GM19395 (cell line): ENCODE measurements at regions not wholly inside any gene's neighbourhood (a gene's known extent, or its start where the extent isn't known, plus 50 kb on each side); places are given as distances from the start of the nearest gene placed in this dataset.

Experiments used
- ATAC-seq: cut with Tn5 transposase; IDR thresholded peaks from one replicate; pipeline ENCODE4 v1.9.1; 2021; ENCODE audit warnings: mild to moderate bottlenecking, moderate library complexity; ENCODE audit not compliant: unreplicated experiment

DNA sequence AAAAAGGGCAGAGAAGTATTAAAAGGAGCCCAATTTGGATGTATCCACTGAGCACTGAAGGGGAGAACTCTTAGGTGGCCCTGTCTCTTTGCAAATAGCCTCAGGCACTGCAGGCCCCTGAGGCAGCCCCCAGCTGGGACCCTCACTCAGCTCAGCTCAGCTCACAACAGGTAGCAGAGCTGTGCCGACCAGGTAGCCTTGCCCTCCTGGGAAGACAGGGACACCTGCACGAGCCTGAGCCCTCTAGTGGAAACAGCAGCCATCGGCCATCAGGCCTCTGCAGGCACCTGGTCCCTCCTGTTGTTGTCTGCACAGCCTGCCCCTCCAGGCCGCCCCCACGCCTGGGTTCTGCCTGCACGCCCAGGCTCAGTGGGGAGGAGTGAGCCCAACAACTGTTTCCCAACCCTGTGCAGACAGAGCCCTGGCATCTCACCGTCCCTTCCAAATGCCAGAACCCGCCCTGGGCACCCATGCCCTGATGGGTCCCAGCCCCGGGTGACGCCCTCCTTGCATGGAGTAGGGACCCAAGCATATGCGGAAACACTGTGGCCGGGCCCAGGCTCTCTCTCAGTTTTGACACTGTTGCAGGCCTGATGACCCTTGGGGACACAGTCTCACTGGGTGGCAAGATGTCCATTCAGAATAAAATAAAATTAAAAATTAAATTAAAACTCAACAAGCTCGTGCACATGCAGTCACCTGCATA, 60.0 kb upstream of the AJAP1 start:
- no peak for ATAC-seq

DNA sequence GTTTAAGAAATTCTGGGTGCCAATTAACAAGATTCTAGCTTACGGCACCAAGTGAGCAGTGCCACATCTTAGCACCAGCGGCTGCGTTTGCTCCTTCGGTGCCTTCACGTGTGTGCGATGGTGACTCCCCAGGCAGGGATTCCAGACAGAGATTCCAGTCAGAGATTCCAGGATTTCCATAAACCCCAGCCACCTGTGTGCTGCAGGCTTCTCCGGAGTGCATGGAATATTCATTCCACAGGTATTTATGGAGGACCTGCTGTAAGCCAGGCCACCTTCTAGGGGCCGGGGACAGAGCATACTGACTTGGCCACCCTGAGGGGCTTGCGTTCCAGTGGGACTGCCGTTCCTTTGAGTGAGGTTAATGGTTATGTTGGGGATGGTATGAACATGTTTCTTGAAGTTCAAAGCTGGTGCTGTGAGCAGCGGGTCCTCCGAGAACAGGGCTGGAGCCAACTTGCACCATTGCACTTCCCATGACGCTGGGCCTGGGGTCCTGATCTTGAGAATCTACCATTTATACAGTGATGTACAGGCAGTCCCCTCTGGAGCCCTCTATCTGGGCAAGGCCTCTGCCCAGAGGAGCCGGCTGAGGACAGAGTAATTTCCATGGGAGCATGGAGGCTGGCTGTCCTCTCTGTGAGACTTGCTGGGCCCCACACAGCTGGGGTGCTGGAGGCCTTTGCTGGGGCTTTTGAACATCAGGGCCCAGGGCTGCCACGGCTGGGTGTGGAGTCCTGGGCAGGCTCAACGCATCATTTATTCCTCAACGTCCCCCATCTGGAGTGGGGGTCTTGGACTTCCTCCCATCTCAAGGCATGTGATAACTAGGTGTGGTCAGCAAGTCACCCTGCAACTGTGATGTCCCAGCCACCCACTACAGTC, 58.8 kb upstream of the AJAP1 start:
- ATAC-seq, result no peak

DNA sequence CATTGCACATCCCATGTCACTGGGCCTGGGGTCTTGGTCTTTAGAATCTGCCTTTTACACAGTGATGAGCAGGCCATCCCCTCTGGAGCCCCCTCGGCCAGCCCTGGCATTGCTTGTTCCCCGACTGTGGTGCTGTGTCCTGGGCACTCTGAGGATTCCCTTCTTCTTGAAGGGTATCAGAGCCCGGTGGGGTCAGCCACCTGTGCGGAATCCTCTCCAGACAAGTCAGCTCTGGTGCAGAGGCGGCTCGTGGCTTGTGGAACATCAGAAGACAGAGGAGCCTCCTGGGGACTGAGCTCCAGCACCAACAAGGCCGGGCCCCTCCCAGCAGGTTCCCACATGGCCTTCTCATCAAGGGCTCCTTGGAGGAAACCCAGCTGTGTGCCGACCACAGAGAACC, 57.9 kb upstream of the AJAP1 start:
- ATAC-seq, result no peak

DNA sequence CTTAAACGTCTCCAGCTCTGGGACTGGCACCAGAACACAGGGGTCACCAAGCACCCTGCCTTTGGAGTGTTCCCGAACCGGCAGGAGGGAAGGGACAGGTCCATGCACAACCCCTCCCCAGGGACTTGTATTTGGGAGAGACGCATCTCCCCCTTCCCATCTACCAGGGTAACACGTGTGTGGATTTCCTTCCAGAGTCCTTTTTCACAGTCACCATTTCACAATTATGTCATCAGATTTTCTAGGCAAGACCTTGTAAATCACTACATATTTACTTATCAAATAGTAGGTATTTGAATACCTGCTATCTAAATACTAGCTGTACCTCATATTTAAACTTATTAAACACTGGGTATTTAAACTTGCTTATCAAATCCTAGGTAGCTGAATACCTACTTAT, 57.4 kb upstream of the AJAP1 start:
- ATAC-seq, result no peak

DNA sequence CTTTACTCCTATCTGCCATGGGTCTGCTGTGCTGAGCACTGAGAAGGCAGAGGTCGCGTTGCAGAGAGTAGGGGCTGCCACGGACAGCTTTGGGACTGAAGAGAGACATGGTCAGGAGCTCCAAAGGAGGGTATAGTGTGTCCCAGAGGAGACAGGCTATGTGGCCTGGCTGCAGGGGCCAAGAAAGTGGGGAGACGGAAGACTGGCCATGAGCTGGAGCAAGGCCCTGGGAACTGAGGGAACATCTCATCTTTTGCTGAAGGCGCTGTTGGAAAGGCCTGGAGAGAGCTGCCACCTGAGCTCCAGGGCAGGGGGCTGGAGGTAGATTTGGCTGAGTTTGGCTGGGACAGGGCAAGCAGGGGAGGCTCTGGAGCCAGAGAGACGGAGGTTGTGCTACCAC, 55.8 kb upstream of the AJAP1 start:
- no peak for ATAC-seq

DNA sequence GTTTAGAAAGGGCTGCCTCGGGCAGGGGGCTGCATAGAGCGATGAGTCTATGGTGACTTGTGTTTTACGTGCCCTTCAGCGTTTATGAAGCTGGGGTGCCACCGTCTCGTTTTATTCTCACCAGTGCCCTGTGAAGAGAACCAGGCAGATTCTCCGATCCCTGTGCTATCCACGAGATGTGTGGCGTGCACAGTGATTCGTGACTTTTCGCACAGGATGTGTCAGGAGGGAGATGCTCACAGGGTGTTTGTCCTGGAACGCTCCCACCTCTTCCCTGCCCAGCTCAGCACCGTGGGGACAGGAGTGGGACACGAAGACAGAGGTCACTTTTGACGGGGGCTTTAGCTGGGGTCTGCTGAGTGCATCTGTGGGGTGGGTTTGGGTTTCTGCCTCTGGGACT, 54.9 kb upstream of the AJAP1 start:
- ATAC-seq, result no peak

DNA sequence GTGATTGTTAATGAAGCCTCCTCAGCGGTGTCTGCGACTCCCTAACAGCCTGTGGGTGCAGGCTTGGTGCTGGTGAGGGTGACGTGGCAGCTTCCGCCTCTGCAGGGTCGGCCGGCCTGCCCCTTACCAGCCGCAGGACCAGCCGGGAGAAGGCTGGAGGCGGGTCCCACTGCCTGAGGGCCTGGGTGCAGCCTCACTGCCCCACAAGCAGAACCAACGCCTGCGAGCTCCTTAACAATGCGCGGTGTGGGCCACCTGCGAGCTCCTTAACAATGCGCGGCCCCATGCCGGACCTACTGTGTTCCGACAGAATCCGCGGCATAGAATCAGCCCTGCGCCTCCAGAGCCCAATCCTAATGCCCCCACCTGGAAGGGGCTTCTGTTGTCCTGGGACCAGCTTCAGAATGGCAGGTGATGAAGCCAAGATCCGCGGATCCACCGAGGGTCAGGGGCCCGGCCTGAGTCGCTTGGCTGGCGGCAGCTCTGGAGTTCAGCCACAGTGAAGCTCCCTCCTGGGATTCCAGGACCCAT, 54.4 kb upstream of the AJAP1 start:
- ATAC-seq, result no peak

DNA sequence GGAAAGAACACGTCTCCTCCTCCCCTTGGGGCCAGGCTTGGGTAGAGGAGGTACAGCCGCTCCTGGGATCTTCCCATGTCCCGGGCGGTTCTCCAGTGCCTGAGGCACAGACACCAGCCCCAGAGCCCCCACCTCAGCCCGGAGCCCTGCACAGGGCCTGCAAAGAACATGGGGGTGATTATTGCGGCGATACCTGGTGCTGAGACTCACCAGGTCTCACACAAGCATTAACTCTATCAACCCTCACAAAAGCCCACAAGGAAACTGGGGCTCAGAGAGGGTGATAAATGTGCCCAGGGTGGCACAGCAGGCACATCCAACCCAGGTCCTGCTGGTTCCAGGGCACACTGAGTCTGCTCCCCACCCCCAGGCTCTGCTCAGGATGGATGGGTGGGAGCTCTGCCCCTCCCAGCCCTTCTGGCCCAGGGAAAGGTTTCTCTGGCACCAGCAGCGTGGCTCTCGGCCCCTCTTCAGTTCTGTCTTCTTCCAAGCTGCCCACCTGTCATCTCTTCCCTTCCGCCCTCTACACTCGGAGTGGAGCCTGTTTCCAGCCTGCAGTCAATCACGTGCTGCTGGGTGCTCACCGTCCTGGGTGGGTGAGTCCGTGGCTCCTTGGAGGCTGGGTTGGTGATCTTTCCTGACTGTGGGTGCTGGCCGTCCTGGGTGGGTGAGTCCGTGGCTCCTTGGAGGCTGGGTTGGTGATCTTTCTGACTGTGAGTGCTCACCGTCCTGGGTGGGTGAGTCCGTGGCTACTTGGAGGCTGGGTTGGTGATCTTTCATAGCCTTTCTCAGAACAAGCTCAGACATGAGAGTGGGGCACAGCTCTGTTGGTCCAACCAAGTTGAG, 53.6 kb upstream of the AJAP1 start:
- no peak for ATAC-seq

DNA sequence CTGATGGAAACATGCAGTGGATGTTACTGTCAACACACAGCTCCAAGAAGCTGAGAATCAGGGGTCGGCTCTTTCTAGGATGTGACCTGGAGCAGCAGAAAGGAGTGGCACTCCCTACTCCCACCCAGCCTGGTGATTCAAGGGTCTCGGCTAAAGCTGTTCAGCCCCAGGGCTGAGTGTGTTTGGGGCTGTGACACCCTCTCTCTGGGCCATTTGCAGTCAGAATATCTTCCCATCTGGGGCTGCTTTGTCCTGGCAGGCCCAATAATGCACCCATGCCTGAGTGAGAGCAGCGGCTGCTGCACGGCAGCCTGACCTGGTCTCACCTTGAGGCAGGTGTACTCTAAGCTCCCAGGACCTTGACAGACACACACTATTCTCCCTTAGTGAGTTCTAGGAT, 52.5 kb upstream of the AJAP1 start:
- no peak for ATAC-seq

DNA sequence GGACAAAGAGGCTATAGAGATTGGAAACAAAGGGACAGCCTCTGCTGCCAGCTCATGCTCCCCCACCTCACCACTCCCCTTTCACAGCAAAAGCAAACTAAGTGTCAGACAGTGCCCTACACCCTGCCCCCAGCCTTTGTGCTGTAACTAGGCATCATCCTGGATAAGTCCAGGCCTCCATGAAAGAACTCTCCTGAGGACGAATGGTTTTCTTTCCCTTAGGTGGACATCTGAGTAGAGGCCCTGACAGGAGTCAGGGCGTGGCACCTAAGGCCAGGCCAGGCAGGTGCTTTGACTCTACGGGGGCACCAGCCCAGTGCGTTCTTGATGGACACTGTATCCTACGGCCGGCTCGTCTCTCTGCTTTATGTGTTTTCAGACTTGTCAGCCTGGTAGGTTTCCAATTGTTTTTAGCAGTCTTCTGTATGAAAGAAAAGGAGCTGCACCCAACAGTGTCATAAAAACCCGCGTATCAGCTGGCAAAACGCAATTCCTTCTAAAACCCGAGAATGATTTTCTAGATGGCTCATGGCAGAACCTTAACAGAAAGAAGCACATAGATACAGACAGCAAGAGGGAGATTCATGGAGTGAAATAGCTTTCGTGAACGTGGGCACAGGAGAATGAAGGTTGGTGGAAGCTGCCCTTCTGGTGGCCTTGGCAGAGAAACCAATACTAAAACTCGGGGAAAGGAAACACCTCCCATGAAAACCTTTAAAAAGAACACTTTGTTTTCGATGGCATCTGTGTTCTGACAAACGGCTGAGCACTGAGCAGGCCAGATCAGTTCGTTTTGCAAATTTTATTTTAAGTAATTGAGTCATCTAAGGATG, 51.7 kb upstream of the AJAP1 start:
- ATAC-seq, result no peak

DNA sequence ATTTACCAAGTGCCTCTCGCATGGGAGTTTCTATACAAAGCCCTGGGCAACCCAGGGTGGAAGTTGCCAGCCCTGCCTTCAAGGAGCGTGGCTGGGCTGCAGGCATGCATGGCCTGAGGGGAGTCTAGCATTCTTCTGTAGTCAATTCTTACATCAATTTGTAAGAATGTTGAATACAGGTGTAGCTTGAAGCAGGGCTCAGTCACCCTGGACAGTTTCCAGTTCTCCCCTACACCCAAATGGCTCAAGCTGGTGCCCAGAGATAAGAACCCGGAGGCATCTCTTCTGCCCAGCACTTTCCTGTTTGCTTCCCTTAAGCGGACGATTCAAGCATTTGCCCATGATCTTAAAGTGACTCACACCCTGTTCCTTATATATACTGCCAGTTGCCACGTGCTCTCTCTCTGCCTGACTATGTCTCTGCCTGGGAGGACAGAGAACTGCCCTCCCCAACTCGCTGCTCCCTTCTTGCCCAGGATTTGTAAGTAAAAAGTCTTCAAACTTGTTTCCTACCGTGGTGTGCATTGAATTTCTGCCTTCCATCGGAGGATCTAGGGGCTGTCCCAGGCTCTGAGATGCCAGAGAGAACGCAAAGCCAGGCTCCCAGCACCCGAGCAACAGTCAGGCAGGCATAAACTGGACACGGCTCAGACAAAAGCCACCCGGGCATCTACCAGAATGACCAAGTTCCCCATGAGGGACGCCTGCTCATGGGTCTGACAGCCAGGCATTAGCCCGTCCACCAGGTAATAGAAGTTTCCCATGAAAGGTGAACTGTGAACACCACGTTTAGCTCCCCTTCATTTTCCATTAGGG, 50.9 kb upstream of the AJAP1 start:
- ATAC-seq, result no peak
